ENCODE measurements at regions not wholly inside any gene's neighbourhood (a gene's known extent, or its start where the extent isn't known, plus 50 kb on each side); places are given as distances from the start of the nearest gene placed in this dataset.
A peak's percentile ranks its signal among the peaks of the same experiment; 100 is the strongest.

- no peak overlapping the region for H2AFZ ChIP-seq (ENCODE audit: low read depth, low read length)
- H3K27ac ChIP-seq (ENCODE audit: low read length): no peak overlapping the region
- H3K9me3 ChIP-seq (ENCODE audit: insufficient read depth, low read length): no peaks in the 10 kb centered on the region
- H4K20me1 ChIP-seq (ENCODE audit: insufficient read depth, low read length): no peaks in the 10 kb centered on the region; the same call in 1 of the 2 replicates
- H3K4me2 ChIP-seq (ENCODE audit: low read length): no peak overlapping the region
- no peaks in the 10 kb centered on the region for H3K36me3 ChIP-seq (replicated peaks; ENCODE audit: low read depth, low read length)
- peaks cover 11% of the 10 kb centered on the region; the same call in 1 of the 2 replicates for H3K27me3 ChIP-seq (ENCODE audit: low read depth, low read length)
- TF ChIP-seq EZH2phosphoT487 (IDR thresholded peaks at IDR 0.05; ENCODE audit: low read depth): no peak
- no peak for TF ChIP-seq CTCF (IDR thresholded peaks at IDR 0.05; ENCODE audit: low read depth, low read length)
- no peaks in the 10 kb centered on the region for H3K79me2 ChIP-seq (ENCODE audit: low read length)
- peaks cover 9% of the 10 kb centered on the region for H3K4me1 ChIP-seq (ENCODE audit: low read length)
- H3K9ac ChIP-seq (ENCODE audit: low read length): no peak overlapping the region
- no peak overlapping the region for H3K4me3 ChIP-seq (ENCODE audit: low read length)
Measured at GRCh38 chr2:12317286-12317685, 399.4 kb upstream of the TRIB2 start.

DNA sequence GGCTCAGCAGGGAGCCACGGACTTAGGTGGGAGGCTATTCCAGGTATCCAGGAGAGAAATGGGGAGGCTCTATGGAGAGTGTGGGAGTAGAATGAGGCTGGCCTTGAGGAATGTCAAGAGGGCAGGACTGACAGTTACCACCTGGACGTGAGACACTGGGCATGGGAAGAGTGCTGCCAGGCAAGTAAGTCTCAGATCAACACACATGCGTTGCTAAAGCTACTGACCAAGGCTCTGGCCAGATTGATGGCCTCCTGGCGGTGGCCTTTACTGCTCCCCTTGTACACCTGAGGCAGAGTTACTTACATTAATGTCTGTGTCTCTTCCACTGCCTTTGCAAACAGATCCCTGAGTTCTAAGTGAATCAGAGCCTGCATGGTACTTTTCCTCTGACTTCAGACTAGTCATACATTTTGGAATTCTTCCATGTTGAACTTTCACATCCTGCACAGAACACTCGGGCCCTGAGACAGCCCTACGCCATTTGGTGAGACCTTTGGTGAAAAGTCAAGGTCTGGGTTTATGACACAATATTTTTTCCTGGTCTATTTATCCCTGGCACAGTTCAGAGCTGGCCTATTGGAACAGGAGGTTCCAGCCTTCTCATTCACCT, 398.8 kb upstream of the TRIB2 start:
- Histone ChIP-seq H4K20me1 (ENCODE audit: insufficient read depth, low read length) (no peaks in the 10 kb centered on the region; the same call in 1 of the 2 replicates), H3K79me2 (ENCODE audit: low read length) (no peaks in the 10 kb centered on the region), H3K27ac (ENCODE audit: low read length) (no peak overlapping the region), H3K9me3 (ENCODE audit: insufficient read depth, low read length) (no peaks in the 10 kb centered on the region), H3K4me3 (ENCODE audit: low read length) (no peak overlapping the region), H2AFZ (ENCODE audit: low read depth, low read length) (no peak overlapping the region), H3K36me3 (replicated peaks; ENCODE audit: low read depth, low read length) (no peaks in the 10 kb centered on the region), H3K4me1 (ENCODE audit: low read length) (peaks cover 9% of the 10 kb centered on the region), H3K4me2 (ENCODE audit: low read length) (no peak overlapping the region), H3K9ac (ENCODE audit: low read length) (no peak overlapping the region), H3K27me3 (ENCODE audit: low read depth, low read length) (peaks cover 17% of the 10 kb centered on the region; the same call in 1 of the 2 replicates)
- TF ChIP-seq CTCF (IDR thresholded peaks at IDR 0.05; ENCODE audit: low read depth, low read length): no peak
- no peak for TF ChIP-seq EZH2phosphoT487 (IDR thresholded peaks at IDR 0.05; ENCODE audit: low read depth)

GRCh38 chr2:12318427-12319057, 398.2 kb upstream of the TRIB2 start:
- H3K27me3 ChIP-seq (ENCODE audit: low read depth, low read length): peaks cover 13% of the 10 kb centered on the region; the same call in 1 of the 2 replicates
- no peak overlapping the region for H3K9ac ChIP-seq (ENCODE audit: low read length)
- H3K79me2 ChIP-seq (ENCODE audit: low read length): no peaks in the 10 kb centered on the region
- H3K4me2 ChIP-seq (ENCODE audit: low read length): no peak overlapping the region
- peaks cover 9% of the 10 kb centered on the region for H3K4me1 ChIP-seq (ENCODE audit: low read length)
- TF ChIP-seq EZH2phosphoT487 (IDR thresholded peaks at IDR 0.05; ENCODE audit: low read depth) (no peak), CTCF (IDR thresholded peaks at IDR 0.05; ENCODE audit: low read depth, low read length) (no peak)
- no peak overlapping the region for H3K27ac ChIP-seq (ENCODE audit: low read length)
- H3K4me3 ChIP-seq (ENCODE audit: low read length): no peak overlapping the region
- H3K36me3 ChIP-seq (replicated peaks; ENCODE audit: low read depth, low read length): no peaks in the 10 kb centered on the region
- H2AFZ ChIP-seq (ENCODE audit: low read depth, low read length): no peak overlapping the region
- H4K20me1 ChIP-seq (ENCODE audit: insufficient read depth, low read length): no peaks in the 10 kb centered on the region; the same call in 1 of the 2 replicates
- no peaks in the 10 kb centered on the region for H3K9me3 ChIP-seq (ENCODE audit: insufficient read depth, low read length)

GRCh38 chr2:12320027-12320734, 396.6 kb upstream of the TRIB2 start:
- H3K4me1 ChIP-seq (ENCODE audit: low read length): peaks cover 9% of the 10 kb centered on the region

More at GRCh38 chr2:12320027-12320734, 396.6 kb upstream of the TRIB2 start:
- Histone ChIP-seq H3K4me2 (ENCODE audit: low read length) (peak overlapping the region; percentile 11; the same call in 1 of the 2 replicates), H3K27ac (ENCODE audit: low read length) (no peak overlapping the region), H3K79me2 (ENCODE audit: low read length) (no peaks in the 10 kb centered on the region), H4K20me1 (ENCODE audit: insufficient read depth, low read length) (no peaks in the 10 kb centered on the region; the same call in 1 of the 2 replicates), H2AFZ (ENCODE audit: low read depth, low read length) (no peak overlapping the region), H3K36me3 (replicated peaks; ENCODE audit: low read depth, low read length) (no peaks in the 10 kb centered on the region), H3K9me3 (ENCODE audit: insufficient read depth, low read length) (no peaks in the 10 kb centered on the region), H3K27me3 (ENCODE audit: low read depth, low read length) (peaks cover 6% of the 10 kb centered on the region; the same call in 1 of the 2 replicates), H3K9ac (ENCODE audit: low read length) (no peak overlapping the region), H3K4me3 (ENCODE audit: low read length) (no peak overlapping the region)
- TF ChIP-seq CTCF (IDR thresholded peaks at IDR 0.05; ENCODE audit: low read depth, low read length) (no peak), EZH2phosphoT487 (IDR thresholded peaks at IDR 0.05; ENCODE audit: low read depth) (no peak)
